GM18519 (cell line): ENCODE measurements at regions not wholly inside any gene's neighbourhood (a gene's known extent, or its start where the extent isn't known, plus 50 kb on each side); places are given as distances from the start of the nearest gene placed in this dataset.

Source experiments
- ATAC-seq: cut with Tn5 transposase; IDR thresholded peaks from one replicate; pipeline ENCODE4 v1.9.1; 2021; ENCODE audit warnings: mild to moderate bottlenecking, moderate library complexity; ENCODE audit not compliant: unreplicated experiment, low FRiP score

- no peak for ATAC-seq
Observed at GRCh38 chr13:53342623-53343360, 314.2 kb downstream of the OLFM4 start.

- no peak for ATAC-seq
Observed at GRCh38 chr13:53343361-53343744, 314.7 kb downstream of the OLFM4 start.

- no peak for ATAC-seq
Observed at GRCh38 chr13:53351021-53351420, 322.4 kb downstream of the OLFM4 start.

GRCh38 chr13:53357582-53357981, 329.0 kb downstream of the OLFM4 start:
- ATAC-seq = peak; percentile 69

GRCh38 chr13:53368948-53369347, 340.3 kb downstream of the OLFM4 start:
- ATAC-seq = no peak

GRCh38 chr13:53379485-53379884, 350.9 kb downstream of the OLFM4 start:
- no peak for ATAC-seq

- ATAC-seq = no peak
Observed at GRCh38 chr13:53382008-53382407, 353.4 kb downstream of the OLFM4 start.

- no peak for ATAC-seq
Observed at GRCh38 chr13:53398051-53398450, 369.4 kb downstream of the OLFM4 start.

GRCh38 chr13:53405616-53406015, 377.0 kb downstream of the OLFM4 start:
- ATAC-seq = no peak

- no peak for ATAC-seq
Observed at GRCh38 chr13:53408306-53408705, 379.7 kb downstream of the OLFM4 start.

GRCh38 chr13:53408847-53409568, 380.4 kb downstream of the OLFM4 start:
- ATAC-seq = no peak

- ATAC-seq = no peak
Observed at GRCh38 chr13:53411463-53411862, 382.9 kb downstream of the OLFM4 start.

- no peak for ATAC-seq
Observed at GRCh38 chr13:53415135-53415534, 386.5 kb downstream of the OLFM4 start.

GRCh38 chr13:53417601-53418000, 389.0 kb downstream of the OLFM4 start:
- ATAC-seq = no peak

GRCh38 chr13:53422415-53422814, 393.8 kb downstream of the OLFM4 start:
- ATAC-seq = no peak

GRCh38 chr13:53436396-53436795, 407.8 kb downstream of the OLFM4 start:
- no peak for ATAC-seq

GRCh38 chr13:53439439-53440225, 411.0 kb downstream of the OLFM4 start:
- ATAC-seq = no peak

- ATAC-seq = no peak
Observed at GRCh38 chr13:53442979-53443378, 414.4 kb downstream of the OLFM4 start.

- no peak for ATAC-seq
Observed at GRCh38 chr13:53445686-53446085, 417.1 kb downstream of the OLFM4 start.

- no peak for ATAC-seq
Observed at GRCh38 chr13:53447456-53447855, 418.8 kb downstream of the OLFM4 start.

GRCh38 chr13:53447863-53448262, 419.2 kb downstream of the OLFM4 start:
- no peak for ATAC-seq
